Activated T-cell treated with anti-CD3 and anti-CD28 coated beads for 48 hours (primary cell): ENCODE measurements at regions not wholly inside any gene's neighbourhood (a gene's known extent, or its start where the extent isn't known, plus 50 kb on each side); places are given as distances from the start of the nearest gene placed in this dataset.

Source experiments
- DNase-seq: peaks from one replicate; pipeline ENCODE4 v3.0.0-alpha.2; 2020; ENCODE audit warnings: low read depth

DNA sequence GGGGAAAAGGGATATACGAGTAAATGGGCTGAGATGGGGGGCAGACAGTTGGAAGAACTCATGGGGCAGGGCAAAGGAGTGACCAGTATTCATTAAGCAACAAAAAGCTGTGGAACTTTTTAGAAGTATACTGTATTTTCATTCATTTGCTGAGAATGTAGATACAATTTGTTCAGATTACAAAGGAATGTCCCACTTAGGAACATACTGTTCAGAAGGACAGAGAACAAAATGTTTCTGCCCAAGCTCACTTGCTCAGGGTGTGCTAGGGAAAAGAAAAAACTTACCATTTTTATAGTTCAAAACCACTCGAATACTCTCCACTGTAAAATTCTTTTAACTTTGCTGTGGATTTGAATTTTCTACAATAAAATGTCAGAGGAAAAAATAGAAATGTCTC lies 135.2 kb upstream of the AFF2 start:
- DNase-seq: no peak

DNA sequence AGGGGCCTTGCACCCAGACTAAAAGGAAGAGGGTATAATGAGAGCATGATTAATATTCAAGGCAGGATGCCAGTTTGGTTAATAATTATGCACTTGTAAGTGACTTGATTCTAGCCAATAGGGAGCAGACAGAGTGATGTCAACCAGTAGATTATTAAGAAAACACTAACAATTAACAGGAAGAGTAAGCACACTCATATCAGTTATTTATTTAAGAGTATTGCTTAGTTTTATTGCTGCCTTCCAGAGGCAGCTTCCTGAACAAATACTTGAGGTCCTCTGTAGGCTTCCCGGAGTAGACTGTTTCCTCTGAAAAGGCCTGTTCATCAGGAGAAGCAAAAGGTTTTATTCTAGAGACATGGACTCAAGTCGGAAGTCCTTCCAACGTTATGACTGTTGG lies 129.1 kb upstream of the AFF2 start:
- no peak for DNase-seq

DNA sequence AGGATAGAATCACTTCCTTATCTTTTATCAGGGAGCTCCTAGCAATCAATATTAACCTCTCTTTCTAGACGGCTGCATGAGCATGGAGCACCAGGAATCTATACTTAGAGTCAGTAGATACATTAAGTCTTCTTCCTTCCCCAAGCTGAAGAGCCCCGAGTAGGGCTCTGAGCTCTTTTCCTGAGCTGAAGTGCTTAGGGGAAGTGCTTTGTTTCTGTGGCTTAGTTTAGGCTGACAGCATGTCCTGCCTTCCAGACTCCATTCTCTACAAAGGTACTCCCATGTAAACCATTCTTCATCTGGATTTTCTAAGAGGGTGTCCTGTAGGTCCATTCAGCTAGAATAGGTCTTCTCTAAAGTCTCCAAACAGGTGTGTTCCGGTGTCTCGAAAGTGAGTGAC lies 127.5 kb upstream of the AFF2 start:
- DNase-seq: no peak

DNA sequence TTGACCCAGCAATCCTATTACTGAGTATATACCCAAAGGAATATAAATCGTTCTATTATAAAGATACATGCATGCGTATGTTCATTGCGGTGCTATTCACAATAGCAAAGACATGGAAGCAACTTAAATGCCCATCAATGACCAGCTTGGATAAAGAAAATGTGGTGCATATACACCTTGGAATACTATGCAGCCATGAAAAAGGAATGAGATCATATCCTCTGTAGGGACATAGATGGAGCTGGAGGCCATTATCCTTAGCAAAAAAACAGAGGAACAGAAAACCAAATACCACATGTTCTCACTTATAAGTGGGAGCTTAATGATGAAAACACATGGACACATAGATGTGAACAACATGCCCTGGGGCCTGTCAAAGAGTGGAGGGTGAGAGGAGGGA lies 124.1 kb upstream of the AFF2 start:
- no peak for DNase-seq

DNA sequence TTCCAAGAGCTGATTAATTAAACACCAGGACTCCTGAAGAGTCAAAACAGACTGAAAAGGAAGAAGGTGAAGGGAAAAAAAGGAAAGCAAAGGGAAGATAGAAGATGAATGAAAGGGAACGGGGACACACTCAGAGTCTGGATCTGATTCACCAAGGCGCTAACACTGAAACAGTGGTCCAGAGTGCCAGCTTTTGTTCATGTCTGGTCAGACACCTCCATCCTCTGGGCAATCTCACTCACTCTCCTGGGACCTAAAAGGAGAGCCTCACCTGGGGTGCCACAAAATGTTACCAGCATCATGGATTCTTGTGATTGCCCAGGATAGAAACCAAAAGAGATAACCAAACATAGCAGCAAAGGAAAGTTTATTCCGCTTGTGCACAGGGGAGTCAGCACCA lies 120.3 kb upstream of the AFF2 start:
- no peak for DNase-seq

DNA sequence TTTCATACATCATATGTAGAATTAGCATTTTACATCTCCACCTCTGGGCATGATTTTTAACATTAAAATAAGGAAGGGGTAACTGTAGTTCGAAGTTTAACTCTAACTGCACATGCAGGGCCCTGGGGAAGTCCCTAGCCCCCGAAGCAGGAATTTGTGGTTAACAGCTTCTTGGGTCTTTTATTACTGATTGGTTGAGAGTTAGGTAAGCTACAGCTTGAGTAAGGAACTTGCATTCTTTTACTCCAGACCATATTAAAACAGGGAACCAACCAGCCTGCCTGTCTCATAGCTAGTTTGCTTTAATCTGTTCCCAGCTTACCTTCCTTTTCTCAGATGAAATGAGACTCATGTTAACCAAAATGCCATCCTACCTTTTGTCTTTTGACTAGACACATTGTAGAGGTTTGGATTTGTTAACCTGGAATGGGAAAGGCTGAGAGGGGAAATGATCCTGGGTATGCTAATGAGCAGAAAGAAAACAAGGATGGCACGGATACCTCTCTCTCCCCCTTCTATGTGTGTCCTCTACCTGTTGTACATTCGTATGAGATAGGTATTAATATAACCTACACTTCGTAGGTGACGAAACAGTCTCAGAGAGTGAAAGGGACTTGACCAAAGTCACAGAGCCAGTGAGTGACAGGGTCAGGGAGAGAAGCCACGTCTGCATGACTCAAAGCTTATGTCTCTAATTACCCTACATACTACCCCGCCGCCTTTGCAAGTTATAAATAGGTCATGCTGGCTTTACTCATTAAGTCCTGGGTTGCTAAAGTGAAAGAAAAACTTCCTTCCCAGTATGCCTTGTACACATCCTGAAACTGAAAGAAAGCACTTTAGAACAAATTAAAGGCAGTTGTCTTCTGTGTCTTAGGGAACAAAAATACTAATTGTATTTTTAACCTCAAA lies 119.5 kb upstream of the AFF2 start:
- no peak for DNase-seq

DNA sequence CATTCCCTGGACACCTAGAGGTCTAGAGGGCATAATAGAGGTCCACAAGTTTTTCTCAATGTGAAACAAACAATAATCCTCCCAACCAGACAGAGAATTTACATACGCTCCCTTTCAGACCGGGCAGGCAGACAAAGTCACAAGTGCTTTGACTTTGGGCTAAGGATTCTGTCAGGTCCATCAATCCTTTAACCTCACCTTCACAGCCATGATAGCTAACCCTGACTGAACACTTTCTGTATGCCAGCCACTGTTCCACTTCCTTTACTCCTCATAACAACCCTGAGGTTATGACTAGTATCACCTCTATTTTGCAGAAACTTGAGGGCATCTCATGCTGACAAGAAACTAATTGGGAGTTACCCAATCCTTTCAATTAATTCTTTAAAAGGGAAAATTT lies 118.8 kb upstream of the AFF2 start:
- no peak for DNase-seq

DNA sequence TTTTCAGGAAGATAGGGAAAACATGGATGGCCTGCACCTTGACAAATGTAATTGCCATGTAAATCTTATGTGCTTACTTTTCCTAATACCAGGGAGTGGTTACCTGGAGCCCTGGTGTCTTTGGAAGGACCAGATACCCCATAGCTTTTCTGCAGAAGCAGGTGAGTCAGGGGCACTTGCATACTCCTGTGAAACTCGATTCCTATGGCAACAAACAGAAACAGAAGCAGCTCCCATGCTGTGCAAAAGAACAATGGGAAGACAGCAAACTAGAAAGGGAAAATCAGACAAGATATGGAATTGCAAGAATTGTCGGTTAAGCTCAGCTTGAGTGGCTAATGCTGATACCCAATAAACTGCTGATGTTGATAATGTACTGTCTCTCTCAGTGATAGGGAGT lies 117.4 kb upstream of the AFF2 start:
- no peak for DNase-seq

DNA sequence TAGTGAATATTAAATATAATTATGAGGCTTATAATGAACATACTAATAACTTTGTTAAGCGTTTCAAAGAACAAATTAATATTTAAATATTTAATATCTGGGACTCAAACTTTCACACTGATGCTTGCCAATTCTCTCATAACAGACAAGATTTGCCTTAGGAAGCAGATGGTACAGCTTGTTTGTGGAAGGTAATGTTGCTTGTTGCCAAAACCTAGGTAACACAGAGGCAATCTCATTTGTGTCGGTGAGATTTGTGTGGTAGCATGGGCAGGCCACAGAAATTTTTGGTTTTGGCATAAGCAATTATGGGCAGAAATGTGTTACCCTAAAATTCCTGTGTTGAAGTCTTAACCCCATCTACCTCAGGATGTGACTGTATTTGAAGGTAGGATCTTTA lies 114.9 kb upstream of the AFF2 start:
- no peak for DNase-seq

DNA sequence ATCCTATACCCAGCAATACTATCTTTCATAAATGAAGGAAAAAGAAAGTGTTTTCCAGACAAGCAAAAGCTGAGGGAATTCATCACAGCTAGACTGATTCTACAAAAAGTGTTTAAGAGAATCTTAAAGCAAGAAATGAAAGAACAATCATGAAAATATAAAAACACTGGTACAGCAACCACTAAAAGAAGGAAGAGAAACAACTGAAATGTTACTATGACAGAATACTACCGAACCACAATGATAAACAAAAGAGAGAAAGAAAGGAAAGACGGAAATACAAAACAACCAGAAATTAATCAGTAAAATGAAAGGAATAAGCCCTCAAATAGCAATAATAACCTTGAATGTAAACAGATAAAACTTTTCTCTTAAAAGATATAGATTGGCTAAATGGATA lies 110.8 kb upstream of the AFF2 start:
- DNase-seq: no peak

DNA sequence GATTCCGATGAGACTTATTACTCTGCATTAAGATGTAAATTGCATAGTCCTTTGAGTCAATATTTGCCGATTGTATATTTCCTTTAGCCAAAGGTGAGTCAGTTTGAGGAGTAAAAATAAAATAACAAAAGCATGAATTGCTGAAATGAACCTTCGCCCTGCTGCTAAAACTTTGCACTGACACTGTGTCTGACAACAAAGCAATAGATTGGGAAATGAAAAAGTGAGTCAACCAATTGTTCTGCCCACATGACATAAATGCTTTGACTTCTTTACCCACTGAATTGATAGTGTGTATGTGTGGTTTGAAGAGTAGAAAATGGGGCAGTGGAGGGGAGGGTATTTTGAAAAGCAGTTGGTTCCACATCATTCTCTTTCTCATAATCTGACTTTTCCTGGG lies 88.4 kb upstream of the AFF2 start:
- DNase-seq: no peak

DNA sequence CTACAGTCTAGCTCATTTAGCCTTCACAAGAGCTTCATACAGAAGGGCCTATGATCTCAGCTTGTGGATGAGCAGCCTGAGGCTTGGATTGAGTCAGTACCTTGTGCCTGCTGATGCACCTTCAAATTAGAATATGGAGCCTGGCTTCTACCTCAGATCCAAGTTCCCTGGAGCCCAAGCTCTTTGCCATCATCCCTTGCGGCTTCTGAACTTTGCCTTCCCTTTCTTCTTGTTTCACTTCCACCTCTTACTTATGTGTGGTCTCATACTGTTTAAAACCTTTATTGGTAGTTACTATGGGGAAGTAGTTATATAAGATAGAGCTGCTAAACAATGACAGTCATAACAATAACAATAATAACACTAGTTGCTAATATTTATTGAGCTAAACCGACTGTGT lies 84.3 kb upstream of the AFF2 start:
- no peak for DNase-seq

DNA sequence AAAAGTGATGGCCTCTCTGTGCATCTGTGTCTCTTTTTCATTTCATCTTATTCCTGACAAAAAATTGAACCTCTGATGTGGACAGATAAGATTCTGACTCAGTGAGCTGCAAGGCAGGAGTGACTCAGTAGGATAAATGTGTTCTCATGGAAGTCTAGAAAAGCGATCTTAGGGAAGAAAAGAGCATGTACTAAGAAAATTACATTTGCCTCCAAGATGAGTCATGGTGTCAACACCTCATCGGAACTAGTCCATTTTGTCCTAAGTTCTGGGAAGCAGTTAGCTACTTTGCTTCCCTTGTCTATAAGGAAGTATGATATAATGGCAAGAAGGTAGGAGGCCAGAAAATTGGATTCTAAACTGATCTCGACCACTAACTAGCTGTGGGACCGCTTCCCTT lies 83.5 kb upstream of the AFF2 start:
- no peak for DNase-seq

DNA sequence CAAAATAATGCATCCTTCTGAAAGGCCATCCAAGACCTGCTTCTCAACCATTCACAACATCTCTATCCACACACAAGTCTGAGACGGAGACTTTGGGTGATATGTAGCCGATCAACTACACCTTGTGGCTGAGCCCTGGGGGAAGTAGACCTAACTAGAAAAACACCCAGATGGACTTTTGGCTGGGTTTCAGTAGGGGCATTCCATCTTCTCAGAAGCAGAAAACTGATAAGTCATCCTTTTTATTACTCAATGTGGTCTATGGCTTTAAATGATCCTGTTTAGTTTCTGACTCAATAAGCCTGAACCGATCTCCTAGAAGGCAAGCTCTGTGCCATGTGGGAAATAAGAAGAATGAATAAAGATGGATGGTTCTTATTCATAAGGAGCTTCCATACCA lies 82.5 kb upstream of the AFF2 start:
- no peak for DNase-seq

DNA sequence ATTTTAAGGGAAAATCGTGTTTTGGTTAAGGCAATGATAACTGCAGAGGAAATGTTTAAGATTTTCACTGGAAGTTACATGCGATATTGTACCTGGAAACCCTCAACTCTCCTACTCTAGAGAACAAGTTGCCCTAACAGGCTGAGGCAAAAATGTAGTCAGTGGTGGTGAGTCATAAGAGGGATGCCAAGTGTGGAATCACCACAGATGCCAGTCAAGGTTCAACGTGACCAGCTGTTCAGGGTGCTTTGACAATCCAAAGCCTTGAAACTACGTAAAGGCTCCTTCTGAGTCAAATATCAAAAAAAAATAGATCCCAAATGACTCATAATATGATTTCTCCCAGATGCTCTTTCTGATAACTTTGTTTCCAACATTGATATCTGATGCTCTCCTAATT lies 77.9 kb upstream of the AFF2 start:
- DNase-seq: no peak

DNA sequence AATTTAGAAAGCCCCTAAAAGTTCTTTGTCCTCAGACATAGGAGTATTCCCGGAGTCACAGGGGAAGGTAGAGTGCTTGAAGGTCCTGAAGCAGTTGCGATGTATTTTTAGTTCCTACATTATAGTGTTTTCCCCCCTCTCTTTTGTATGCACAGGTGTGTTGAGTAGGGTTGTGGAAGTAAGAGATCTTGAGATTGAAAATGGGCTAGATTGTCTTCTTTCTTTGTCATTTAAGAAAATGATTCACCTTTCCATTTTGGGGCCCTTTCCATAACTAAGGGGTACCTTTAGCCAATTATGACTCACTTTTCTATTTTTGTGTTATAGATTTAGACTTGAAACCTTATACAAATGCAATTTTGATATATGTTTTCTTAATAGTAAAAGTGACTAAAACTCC lies 75.8 kb upstream of the AFF2 start:
- DNase-seq: no peak

DNA sequence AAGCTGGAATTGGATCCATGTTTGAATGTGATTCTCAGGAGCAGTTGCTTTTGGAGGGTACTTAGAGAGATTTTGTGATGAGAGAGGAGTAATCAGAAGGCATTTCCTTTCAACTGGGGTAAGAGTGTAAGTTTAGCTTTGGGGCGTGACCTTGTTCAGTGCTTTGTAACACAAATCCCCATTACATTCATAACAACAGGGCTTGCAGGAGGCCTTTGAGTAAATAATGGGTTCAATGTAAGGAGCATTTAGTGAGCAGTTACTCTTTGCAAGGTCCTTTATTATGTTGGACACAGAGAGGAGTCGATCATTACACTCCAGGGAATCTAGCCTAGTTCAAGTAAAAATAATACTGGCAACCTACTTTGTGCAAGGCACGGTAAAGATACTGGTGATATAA lies 74.0 kb upstream of the AFF2 start:
- no peak for DNase-seq

DNA sequence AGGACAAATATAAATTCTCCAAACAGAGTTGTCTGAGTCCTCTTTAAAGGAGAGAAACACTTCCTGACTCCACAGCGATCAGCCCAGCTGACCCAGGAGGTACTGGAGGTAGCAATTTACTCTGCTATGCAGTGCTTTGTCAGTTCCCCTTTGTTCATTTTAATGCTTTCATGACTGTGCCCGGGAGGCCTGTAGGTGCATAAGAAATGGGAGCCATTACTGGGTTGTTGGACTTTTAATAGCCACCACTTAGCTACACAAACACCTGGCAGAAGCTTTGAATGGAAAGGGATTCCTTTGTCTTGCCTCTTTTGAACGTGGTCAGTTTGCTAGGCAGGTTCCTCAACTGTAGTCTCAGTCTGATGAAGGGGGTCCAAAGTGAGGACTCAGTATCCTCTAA lies 59.0 kb upstream of the AFF2 start:
- no peak for DNase-seq

DNA sequence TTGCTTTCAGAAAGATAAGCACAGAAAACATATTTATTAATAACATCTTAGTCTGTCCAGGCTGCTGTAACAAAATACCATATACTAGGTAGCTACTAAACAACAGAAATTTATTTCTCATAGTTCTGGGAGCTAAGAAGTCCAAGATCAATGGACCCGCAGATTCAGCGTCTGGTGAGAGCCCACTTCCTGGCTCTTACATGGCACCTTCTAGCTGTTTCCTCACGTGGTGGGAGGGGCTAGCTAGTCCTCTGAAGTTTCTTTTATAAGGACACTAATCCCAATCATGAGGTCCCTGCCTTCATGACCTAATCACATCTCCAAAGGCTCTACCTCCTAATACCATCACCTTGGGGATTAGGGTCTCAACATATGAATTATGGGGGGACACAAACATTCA lies 57.2 kb upstream of the AFF2 start:
- DNase-seq: no peak

DNA sequence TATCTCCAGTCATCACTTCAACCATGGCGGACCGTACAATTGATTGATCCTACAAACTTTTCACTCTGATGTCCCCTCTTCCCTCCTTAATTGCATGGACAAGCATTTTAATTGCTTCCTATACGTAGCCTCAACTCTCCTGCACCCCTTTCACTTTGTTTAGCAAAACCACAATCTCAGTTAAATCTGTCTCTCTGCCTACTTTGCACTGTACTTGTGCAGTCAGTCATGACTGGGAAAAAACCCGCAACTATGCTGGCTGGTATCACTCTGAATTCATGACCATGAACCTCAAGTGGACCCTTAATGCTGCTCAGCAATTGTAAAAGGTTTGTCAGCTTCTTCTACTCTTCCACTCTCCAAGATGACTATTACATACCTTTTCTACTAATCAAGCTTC lies 51.7 kb upstream of the AFF2 start:
- no peak for DNase-seq
